Mesenchymal stem cell (in vitro differentiated cells and primary cell): ENCODE measurements at regions not wholly inside any gene's neighbourhood (a gene's known extent, or its start where the extent isn't known, plus 50 kb on each side); places are given as distances from the start of the nearest gene placed in this dataset.

Experiments
- DNase-seq: peaks from one replicate; pipeline ENCODE4 v3.0.0-alpha.2; 2013
- H2AFZ ChIP-seq: one replicate; pipeline ENCODE4 v1.6.1; 2013; ENCODE audit warnings: low read depth, mild to moderate bottlenecking, control low read depth, inconsistent platforms, low read length, moderate library complexity
- H2AK5ac ChIP-seq: 2 replicates; pipeline ENCODE4 v1.6.1; 2013; ENCODE audit warnings: low read length, moderate library complexity, mild to moderate bottlenecking, inconsistent platforms; ENCODE audit not compliant: severe bottlenecking
- H2BK120ac ChIP-seq: one replicate; pipeline ENCODE4 v1.6.1; 2013; ENCODE audit warnings: low read depth, mild to moderate bottlenecking, inconsistent platforms, low read length, moderate library complexity
- H2BK12ac ChIP-seq, 2 experiments: one replicate each; pipeline ENCODE4 v1.6.1; 2013; ENCODE audit warnings: inconsistent platforms in 2 of 2, low read length in 2 of 2, mild to moderate bottlenecking in 2 of 2, moderate library complexity in 2 of 2, control low read depth in 1 of 2
- H2BK15ac ChIP-seq: one replicate; pipeline ENCODE4 v1.6.1; 2013; ENCODE audit warnings: mild to moderate bottlenecking, low read depth, inconsistent platforms; ENCODE audit not compliant: poor library complexity, severe bottlenecking
- H2BK5ac ChIP-seq: 2 replicates; pipeline ENCODE4 v1.6.1; 2013; ENCODE audit warnings: low read depth, mild to moderate bottlenecking, low read length, control low read depth, inconsistent platforms; ENCODE audit not compliant: poor library complexity, severe bottlenecking
- H3K14ac ChIP-seq, 2 experiments: one replicate each; pipeline ENCODE4 v1.6.1; 2013; ENCODE audit warnings: inconsistent platforms in 2 of 2, low read length in 2 of 2, control low read depth in 1 of 2, mild to moderate bottlenecking in 1 of 2, moderate library complexity in 1 of 2
- H3K18ac ChIP-seq, 2 experiments: one replicate each; pipeline ENCODE4 v1.6.1; 2013; ENCODE audit warnings: inconsistent platforms in 2 of 2, low read length in 2 of 2, control low read depth in 1 of 2, low read depth in 1 of 2, mild to moderate bottlenecking in 1 of 2
- H3K23ac ChIP-seq, 2 experiments: one replicate each; pipeline ENCODE4 v1.6.1; 2013; ENCODE audit warnings: inconsistent platforms in 2 of 2, low read length in 2 of 2, mild to moderate bottlenecking in 2 of 2, moderate library complexity in 2 of 2, control low read depth in 1 of 2
- H3K27ac ChIP-seq: 2 replicates; pipeline ENCODE4 v1.5.1; 2013; ENCODE audit warnings: mild to moderate bottlenecking, moderate library complexity, low read length, control low read depth, inconsistent platforms; ENCODE audit not compliant: poor library complexity, severe bottlenecking
- H3K27me3 ChIP-seq, 2 experiments: 2 replicates each; pipeline versions ENCODE4 v1.6.1 to v1.7.0; 2013; ENCODE audit warnings: low read length in 2 of 2, mild to moderate bottlenecking in 2 of 2, moderate library complexity in 2 of 2, control low read depth in 1 of 2, inconsistent platforms in 1 of 2; ENCODE audit not compliant: control insufficient read depth in 1 of 2, insufficient read depth in 1 of 2
- H3K36me3 ChIP-seq, 2 experiments: 2 replicates each; pipeline versions ENCODE4 v1.6.1 to v1.7.0; 2013; ENCODE audit warnings: low read length in 2 of 2, control low read depth in 1 of 2, inconsistent platforms in 1 of 2, low read depth in 1 of 2, mild to moderate bottlenecking in 1 of 2; ENCODE audit not compliant: insufficient read depth in 2 of 2, control insufficient read depth in 1 of 2
- H3K4ac ChIP-seq, 2 experiments: one replicate each; pipeline ENCODE4 v1.6.1; 2013; ENCODE audit warnings: inconsistent platforms in 2 of 2, low read length in 2 of 2, mild to moderate bottlenecking in 2 of 2, moderate library complexity in 2 of 2, control low read depth in 1 of 2, low read depth in 1 of 2
- H3K4me1 ChIP-seq: 2 replicates; pipeline ENCODE4 v1.6.1; 2013; ENCODE audit warnings: low read depth, low read length, control low read depth; ENCODE audit not compliant: control insufficient read depth, insufficient read depth
- H3K4me2 ChIP-seq: 2 replicates; pipeline ENCODE4 v1.6.1; 2013; ENCODE audit warnings: low read length, mild to moderate bottlenecking, inconsistent platforms; ENCODE audit not compliant: poor library complexity, severe bottlenecking
- H3K4me3 ChIP-seq, 2 experiments: 2 replicates each; pipeline versions ENCODE4 v1.5.1 to v1.7.0; 2013; ENCODE audit warnings: low read length in 2 of 2, mild to moderate bottlenecking in 2 of 2, control low read depth in 1 of 2, low read depth in 1 of 2; ENCODE audit not compliant: insufficient read depth in 1 of 2
- H3K79me1 ChIP-seq: replicated peaks from 2 replicates; pipeline ENCODE4 v1.6.1; 2013; ENCODE audit warnings: mild to moderate bottlenecking, control low read depth, low read length, inconsistent platforms; ENCODE audit not compliant: poor library complexity, severe bottlenecking
- H3K9ac ChIP-seq: 2 replicates; pipeline ENCODE4 v1.7.0; 2013; ENCODE audit warnings: mild to moderate bottlenecking, low read length, moderate library complexity
- H3K9me3 ChIP-seq: 2 replicates; pipeline ENCODE4 v1.7.0; 2013; ENCODE audit warnings: mild to moderate bottlenecking, low read length; ENCODE audit not compliant: control insufficient read depth
- H4K8ac ChIP-seq: one replicate; pipeline ENCODE4 v1.6.1; 2013; ENCODE audit warnings: inconsistent platforms, mild to moderate bottlenecking, low read length, moderate library complexity
- H4K91ac ChIP-seq: one replicate; pipeline ENCODE4 v1.6.1; 2013; ENCODE audit warnings: mild to moderate bottlenecking, low read length, inconsistent platforms
- WGBS: methylation state at CpG from one replicate; pipeline ENCODE4 v1.1.7; 2013; ENCODE audit warnings: mixed read lengths; 5-methylcytosine and 5-hydroxymethylcytosine counted together

DNA sequence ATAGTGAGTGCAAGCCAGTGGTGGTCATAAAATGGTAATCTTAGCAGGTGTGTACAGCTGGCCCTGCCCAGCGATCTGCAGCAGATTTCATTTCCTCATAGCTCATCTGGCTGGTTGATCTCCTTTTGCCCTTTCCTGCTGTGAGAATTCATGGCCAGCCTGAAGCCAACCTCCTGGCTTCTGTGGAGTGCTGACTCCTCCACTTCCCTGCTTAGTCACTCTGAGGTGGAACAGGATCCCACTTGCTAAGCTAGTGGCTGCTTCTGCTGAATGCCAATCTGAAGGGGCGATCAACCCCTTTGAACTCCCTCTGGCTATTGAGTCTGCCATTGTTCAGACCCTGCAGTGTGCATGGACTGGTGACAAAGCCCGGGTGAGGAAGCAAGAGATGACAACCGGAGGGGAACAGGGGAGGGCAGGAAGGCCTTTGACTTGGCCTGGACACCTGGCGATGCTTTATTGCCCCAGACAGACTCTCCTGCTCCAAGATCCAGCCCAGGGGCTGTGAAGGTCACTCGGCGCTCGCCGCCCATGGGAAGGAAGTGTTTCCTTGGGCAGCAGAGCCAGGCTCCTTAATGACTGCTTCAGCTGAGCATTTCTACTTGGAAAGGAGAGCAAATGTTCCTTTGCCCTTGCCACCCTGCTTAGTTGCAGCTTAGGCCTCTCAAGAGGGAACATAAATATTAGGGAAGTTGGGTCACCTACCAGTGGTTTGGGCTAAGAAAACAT lies 341.1 kb downstream of the ZSWIM6 start:
- Histone ChIP-seq H2BK5ac (no peak overlapping the region), H2BK12ac (no peak overlapping the region), H3K27ac (no peak overlapping the region), H4K8ac (no peak overlapping the region), H3K4me2 (no peak overlapping the region), H3K18ac (no peak overlapping the region), H3K9ac (no peak overlapping the region), H3K36me3 (no peaks in the 10 kb centered on the region), H4K91ac (no peak overlapping the region), H2BK120ac (no peak overlapping the region), H3K27me3 (peaks cover 18 to 37% of the 10 kb centered on the region in 2 experiments), H3K79me1 (no peaks in the 10 kb centered on the region), H2AFZ (no peak overlapping the region), H2AK5ac (no peak overlapping the region), H3K23ac (no peak overlapping the region), H3K4ac (no peak overlapping the region), H3K9me3 (no peaks in the 10 kb centered on the region), H3K4me1 (peaks cover 10% of the 10 kb centered on the region), H3K4me3 (no peak overlapping the region), H2BK15ac (no peak overlapping the region), H3K14ac (no peak overlapping the region)
- WGBS, result 90% methylated on average over 9 of the region's 9 CpGs
- peak; percentile 7 for DNase-seq

DNA sequence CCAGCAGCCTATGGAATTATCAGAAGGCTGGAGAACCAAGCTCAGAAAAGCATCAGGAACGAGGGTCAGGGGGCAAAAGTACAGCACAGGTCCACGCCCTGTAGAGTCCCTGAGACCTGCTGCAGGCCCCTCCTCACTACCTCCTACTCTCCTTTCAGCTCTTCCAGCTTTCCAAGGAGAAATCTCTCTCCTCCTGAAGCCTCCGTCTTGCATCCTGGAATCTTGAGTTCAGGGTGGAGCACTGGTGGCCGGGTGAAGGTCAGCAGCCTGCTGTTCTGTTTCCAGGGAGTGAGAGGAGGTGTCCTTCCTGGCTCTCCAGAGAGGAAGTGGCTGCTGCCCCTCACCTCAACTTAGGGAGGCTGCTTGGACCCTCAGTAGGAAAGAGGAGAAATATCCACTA lies 342.3 kb downstream of the ZSWIM6 start:
- Histone ChIP-seq H3K23ac (no peak overlapping the region), H3K18ac (no peak overlapping the region), H3K9me3 (no peaks in the 10 kb centered on the region), H2AK5ac (no peak overlapping the region), H4K91ac (no peak overlapping the region), H3K27me3 (peaks cover 8 to 36% of the 10 kb centered on the region in 2 experiments), H3K79me1 (no peaks in the 10 kb centered on the region), H2BK5ac (no peak overlapping the region), H3K4me2 (no peak overlapping the region), H2AFZ (no peak overlapping the region), H2BK120ac (no peak overlapping the region), H4K8ac (no peak overlapping the region), H3K9ac (no peak overlapping the region), H3K36me3 (no peaks in the 10 kb centered on the region), H3K4me1 (peaks cover 10% of the 10 kb centered on the region), H3K27ac (no peak overlapping the region), H2BK15ac (no peak overlapping the region), H2BK12ac (no peak overlapping the region), H3K14ac (no peak overlapping the region), H3K4me3 (no peak overlapping the region), H3K4ac (no peak overlapping the region)
- no peak for DNase-seq
- WGBS, result 73% methylated on average over 4 of the region's 4 CpGs

- H3K27ac ChIP-seq, result no peak overlapping the region
Measured at GRCh38 chr5:61675015-61675692, 343.1 kb downstream of the ZSWIM6 start.

GRCh38 chr5:61677220-61677619 lies 345.2 kb downstream of the ZSWIM6 start:
- Histone ChIP-seq H2AK5ac (no peak overlapping the region), H2BK5ac (no peak overlapping the region), H3K23ac (no peak overlapping the region), H3K14ac (no peak overlapping the region), H3K18ac (no peak overlapping the region), H3K79me1 (no peaks in the 10 kb centered on the region), H4K8ac (no peak overlapping the region), H3K36me3 (no peaks in the 10 kb centered on the region), H3K4me1 (peaks cover 9% of the 10 kb centered on the region), H3K27ac (no peak overlapping the region), H2BK12ac (no peak overlapping the region), H3K4me2 (no peak overlapping the region), H2BK120ac (no peak overlapping the region), H2BK15ac (no peak overlapping the region), H3K27me3 (peaks cover 5 to 51% of the 10 kb centered on the region in 2 experiments), H2AFZ (no peak overlapping the region), H3K4me3 (no peak overlapping the region), H3K9ac (no peak overlapping the region), H3K4ac (no peak overlapping the region), H3K9me3 (no peaks in the 10 kb centered on the region), H4K91ac (no peak overlapping the region)
- DNase-seq, result no peak
- WGBS, result 53% methylated on average over 2 of the region's 2 CpGs

More at GRCh38 chr5:61675015-61675692, 343.1 kb downstream of the ZSWIM6 start:
- H2AFZ ChIP-seq, result no peak overlapping the region
- no peak overlapping the region for H3K4me2 ChIP-seq
- no peaks in the 10 kb centered on the region for H3K79me1 ChIP-seq
- H3K36me3 ChIP-seq, result no peaks in the 10 kb centered on the region
- H4K91ac ChIP-seq, result no peak overlapping the region
- H2AK5ac ChIP-seq, result no peak overlapping the region
- no peak overlapping the region for H3K23ac ChIP-seq
- H3K4me3 ChIP-seq, result no peak overlapping the region
- no peak overlapping the region for H2BK15ac ChIP-seq
- peaks cover 10% of the 10 kb centered on the region for H3K4me1 ChIP-seq
- no peak overlapping the region for H4K8ac ChIP-seq
- no peak overlapping the region for H3K4ac ChIP-seq
- DNase-seq, result no peak
- 92% methylated on average over 5 of the region's 5 CpGs for WGBS
- no peak overlapping the region for H3K9ac ChIP-seq
- H2BK12ac ChIP-seq, result no peak overlapping the region
- H3K27me3 ChIP-seq, result peaks cover 0 to 40% of the 10 kb centered on the region in 2 experiments
- H2BK5ac ChIP-seq, result no peak overlapping the region
- H3K18ac ChIP-seq, result no peak overlapping the region
- peak overlapping the region in 1 of 2 experiments; percentile 58 for H3K14ac ChIP-seq
- no peaks in the 10 kb centered on the region for H3K9me3 ChIP-seq
- no peak overlapping the region for H2BK120ac ChIP-seq
